ENCODE measurements at regions not wholly inside any gene's neighbourhood (a gene's known extent, or its start where the extent isn't known, plus 50 kb on each side); places are given as distances from the start of the nearest gene placed in this dataset.

- intact Hi-C loops (cut with DNase I) = no loop called here
- TF ChIP-seq POLR2A (IDR thresholded peaks at IDR 0.05) = no peak
- TF ChIP-seq, protein P1, sequence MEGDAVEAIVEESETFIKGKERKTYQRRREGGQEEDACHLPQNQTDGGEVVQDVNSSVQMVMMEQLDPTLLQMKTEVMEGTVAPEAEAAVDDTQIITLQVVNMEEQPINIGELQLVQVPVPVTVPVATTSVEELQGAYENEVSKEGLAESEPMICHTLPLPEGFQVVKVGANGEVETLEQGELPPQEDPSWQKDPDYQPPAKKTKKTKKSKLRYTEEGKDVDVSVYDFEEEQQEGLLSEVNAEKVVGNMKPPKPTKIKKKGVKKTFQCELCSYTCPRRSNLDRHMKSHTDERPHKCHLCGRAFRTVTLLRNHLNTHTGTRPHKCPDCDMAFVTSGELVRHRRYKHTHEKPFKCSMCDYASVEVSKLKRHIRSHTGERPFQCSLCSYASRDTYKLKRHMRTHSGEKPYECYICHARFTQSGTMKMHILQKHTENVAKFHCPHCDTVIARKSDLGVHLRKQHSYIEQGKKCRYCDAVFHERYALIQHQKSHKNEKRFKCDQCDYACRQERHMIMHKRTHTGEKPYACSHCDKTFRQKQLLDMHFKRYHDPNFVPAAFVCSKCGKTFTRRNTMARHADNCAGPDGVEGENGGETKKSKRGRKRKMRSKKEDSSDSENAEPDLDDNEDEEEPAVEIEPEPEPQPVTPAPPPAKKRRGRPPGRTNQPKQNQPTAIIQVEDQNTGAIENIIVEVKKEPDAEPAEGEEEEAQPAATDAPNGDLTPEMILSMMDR (IDR thresholded peaks at IDR 0.05) = no peak
- H3K27me3 ChIP-seq = no peaks in the 10 kb centered on the region
- no peaks in the 10 kb centered on the region for H3K9me3 ChIP-seq
- H3K4me3 ChIP-seq = no peak overlapping the region
- H3K27ac ChIP-seq = no peak overlapping the region
- WGBS, 2 donors = 31 to 35% methylated on average over 1 of the region's 1 CpG
- no peak for DNase-seq
- no peak for ATAC-seq
- H3K36me3 ChIP-seq (replicated peaks in 1 of 2; ENCODE audit: insufficient read depth in 1 of 2, low read depth in 2 of 2) = no peaks in the 10 kb centered on the region
- no peaks in the 10 kb centered on the region for H3K4me1 ChIP-seq
Measured at GRCh38 chr18:3328532-3328931, 66.6 kb downstream of the MYL12B start.

- H3K4me3 ChIP-seq = no peak overlapping the region
- H3K27ac ChIP-seq = no peak overlapping the region
- no peaks in the 10 kb centered on the region for H3K4me1 ChIP-seq
- WGBS, 2 donors = 92 to 96% methylated on average over 5 of the region's 5 CpGs
- H3K9me3 ChIP-seq = no peaks in the 10 kb centered on the region
- DNase-seq (no peak), ATAC-seq (no peak)
- TF ChIP-seq POLR2A (IDR thresholded peaks at IDR 0.05) = no peak
- TF ChIP-seq, protein P1 (IDR thresholded peaks at IDR 0.05) = no peak
- H3K27me3 ChIP-seq = no peaks in the 10 kb centered on the region
- intact Hi-C loops (cut with DNase I) = no loop called here
- no peaks in the 10 kb centered on the region for H3K36me3 ChIP-seq (replicated peaks in 1 of 2; ENCODE audit: insufficient read depth in 1 of 2, low read depth in 2 of 2)
Measured at GRCh38 chr18:3329471-3329870, 67.5 kb downstream of the MYL12B start.

GRCh38 chr18:3329872-3330271 is 67.9 kb downstream of the MYL12B start:
- ATAC-seq = no peak
- intact Hi-C loops (cut with DNase I) = no loop called here
- H3K4me1 ChIP-seq = no peaks in the 10 kb centered on the region
- TF ChIP-seq POLR2A (IDR thresholded peaks at IDR 0.05) = no peak
- TF ChIP-seq, protein P1 (IDR thresholded peaks at IDR 0.05) = no peak
- WGBS, 2 donors = 80 to 81% methylated on average over 1 of the region's 1 CpG
- H3K9me3 ChIP-seq = no peaks in the 10 kb centered on the region
- no peaks in the 10 kb centered on the region for H3K36me3 ChIP-seq (replicated peaks in 1 of 2; ENCODE audit: insufficient read depth in 1 of 2, low read depth in 2 of 2)
- H3K27me3 ChIP-seq = no peaks in the 10 kb centered on the region
- H3K27ac ChIP-seq = no peak overlapping the region
- H3K4me3 ChIP-seq = no peak overlapping the region
- DNase-seq = no peak

- intact Hi-C loops (cut with DNase I) = no loop called here
- WGBS, 2 donors = 71 to 76% methylated on average over 12 of the region's 12 CpGs
- no peak for TF ChIP-seq POLR2A (IDR thresholded peaks at IDR 0.05)
- TF ChIP-seq, protein P1 (IDR thresholded peaks at IDR 0.05) = no peak
Measured at GRCh38 chr18:3330622-3331021, 68.7 kb downstream of the MYL12B start.

DNA sequence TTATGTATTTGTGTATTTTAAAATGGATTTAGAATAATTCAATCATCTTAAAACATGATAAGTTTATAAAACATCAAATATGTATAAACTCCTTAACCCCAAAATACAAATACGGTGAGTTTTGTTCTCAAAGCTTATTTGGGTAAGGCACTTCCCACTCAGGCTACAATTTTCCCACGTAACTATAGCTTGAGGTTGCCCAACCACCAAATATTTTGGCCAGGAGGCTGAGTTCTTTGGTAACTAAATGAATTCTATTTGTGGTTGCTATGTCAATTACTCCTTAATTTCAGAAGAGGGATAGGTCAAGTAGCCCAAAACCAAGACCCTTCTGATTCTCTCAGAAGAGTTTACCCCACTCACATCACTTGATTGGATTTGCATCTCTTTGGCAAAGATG is 70.4 kb downstream of the MYL12B start:
- DNase-seq = no peak
- Histone ChIP-seq H3K4me1 (no peaks in the 10 kb centered on the region), H3K27me3 (no peaks in the 10 kb centered on the region), H3K36me3 (replicated peaks in 1 of 2; ENCODE audit: insufficient read depth in 1 of 2, low read depth in 2 of 2) (no peaks in the 10 kb centered on the region), H3K9me3 (no peaks in the 10 kb centered on the region), H3K4me3 (no peak overlapping the region), H3K27ac (no peak overlapping the region)
- no peak for ATAC-seq
- 85 to 92% methylated on average over 2 of the region's 2 CpGs for WGBS, 2 donors
- intact Hi-C loops (cut with DNase I) = no loop called here
- no peak for TF ChIP-seq POLR2A (IDR thresholded peaks at IDR 0.05)
- TF ChIP-seq, protein P1 (IDR thresholded peaks at IDR 0.05) = no peak

More at GRCh38 chr18:3330622-3331021, 68.7 kb downstream of the MYL12B start:
- H3K4me1 ChIP-seq = no peaks in the 10 kb centered on the region
- no peak overlapping the region for H3K4me3 ChIP-seq
- no peak overlapping the region for H3K27ac ChIP-seq
- DNase-seq = no peak
- no peaks in the 10 kb centered on the region for H3K27me3 ChIP-seq
- no peaks in the 10 kb centered on the region for H3K36me3 ChIP-seq (replicated peaks in 1 of 2; ENCODE audit: insufficient read depth in 1 of 2, low read depth in 2 of 2)
- ATAC-seq = no peak
- H3K9me3 ChIP-seq = no peaks in the 10 kb centered on the region

All from body of pancreas (tissue), 4 donors.